DMS114 treated with DMSO at 0.1 percent for 48 hours (cell line): ENCODE measurements at regions not wholly inside any gene's neighbourhood (a gene's known extent, or its start where the extent isn't known, plus 50 kb on each side); places are given as distances from the start of the nearest gene placed in this dataset.

Experiments
- DNase-seq: peaks from one replicate; lab custom pipeline; 2025; ENCODE audit not compliant: unreplicated experiment; lab: John Stamatoyannopoulos, UW

DNA sequence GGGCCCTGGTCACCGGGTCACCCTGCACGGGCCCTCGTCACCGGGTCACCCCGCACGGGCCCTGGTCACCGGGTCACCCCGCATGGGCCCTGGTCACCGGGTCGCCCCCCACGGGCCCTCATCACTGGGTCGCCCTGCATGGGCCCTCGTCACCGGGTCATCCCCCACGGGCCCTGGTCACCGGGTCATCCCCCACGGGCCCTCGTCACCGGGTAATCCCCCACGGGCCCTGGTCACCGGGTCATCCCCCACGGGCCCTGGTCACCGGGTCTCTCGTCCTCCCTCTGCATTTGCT is 77.6 kb downstream of the RIPK4 start:
- DNase-seq = no peak

GRCh38 chr21:41687633-41688032 is 79.2 kb downstream of the RIPK4 start:
- no peak for DNase-seq

DNA sequence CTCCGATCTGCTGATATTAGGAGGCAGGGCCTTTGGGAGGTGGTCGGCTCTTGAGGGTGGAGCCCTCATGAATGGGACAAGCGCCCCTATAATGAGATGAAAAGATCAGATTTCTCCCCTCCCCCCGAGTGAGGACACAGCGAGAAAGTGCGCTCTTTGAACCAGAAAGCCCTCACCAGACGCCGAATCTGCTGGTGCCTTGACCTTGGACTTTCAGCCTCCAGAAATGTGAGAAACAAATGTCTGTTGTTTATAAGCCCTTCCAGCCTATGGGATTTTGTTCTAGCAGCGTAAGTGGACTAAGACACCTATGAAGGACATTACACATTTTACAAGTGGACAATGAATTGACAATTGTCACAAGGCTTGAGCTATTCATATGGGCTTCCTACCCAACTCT is 80.2 kb downstream of the RIPK4 start:
- no peak for DNase-seq

DNA sequence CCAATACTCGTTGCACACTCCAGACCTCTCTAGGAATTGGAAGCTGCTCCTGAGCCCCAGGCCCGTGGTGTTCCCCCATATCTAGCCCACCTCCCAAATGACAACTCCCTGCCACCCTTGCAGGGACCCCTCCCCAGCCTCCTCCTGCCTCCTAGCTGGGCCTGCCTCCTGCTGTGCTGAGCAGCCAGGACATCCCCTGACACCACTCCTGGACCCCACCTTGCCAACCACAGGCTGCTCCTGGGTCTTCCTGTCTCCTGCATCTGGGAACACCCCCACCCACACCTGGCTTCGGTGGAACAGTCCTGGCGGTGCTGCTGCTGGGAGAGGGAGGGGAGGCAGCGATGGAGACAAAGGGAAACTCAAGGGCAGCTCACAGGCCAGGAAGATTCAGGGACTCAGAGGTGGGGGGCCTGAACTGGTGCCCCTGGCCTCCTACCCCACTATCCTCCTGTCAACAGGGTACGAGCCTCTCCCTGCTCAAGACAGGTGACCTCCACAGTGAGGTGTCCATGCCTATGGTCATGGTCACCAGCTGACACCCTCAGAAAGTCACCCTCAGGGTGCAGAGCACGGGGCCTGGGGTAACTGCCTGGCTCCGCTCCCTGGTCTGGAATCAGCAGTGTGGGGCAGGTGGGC is 81.2 kb downstream of the RIPK4 start:
- no peak for DNase-seq

DNA sequence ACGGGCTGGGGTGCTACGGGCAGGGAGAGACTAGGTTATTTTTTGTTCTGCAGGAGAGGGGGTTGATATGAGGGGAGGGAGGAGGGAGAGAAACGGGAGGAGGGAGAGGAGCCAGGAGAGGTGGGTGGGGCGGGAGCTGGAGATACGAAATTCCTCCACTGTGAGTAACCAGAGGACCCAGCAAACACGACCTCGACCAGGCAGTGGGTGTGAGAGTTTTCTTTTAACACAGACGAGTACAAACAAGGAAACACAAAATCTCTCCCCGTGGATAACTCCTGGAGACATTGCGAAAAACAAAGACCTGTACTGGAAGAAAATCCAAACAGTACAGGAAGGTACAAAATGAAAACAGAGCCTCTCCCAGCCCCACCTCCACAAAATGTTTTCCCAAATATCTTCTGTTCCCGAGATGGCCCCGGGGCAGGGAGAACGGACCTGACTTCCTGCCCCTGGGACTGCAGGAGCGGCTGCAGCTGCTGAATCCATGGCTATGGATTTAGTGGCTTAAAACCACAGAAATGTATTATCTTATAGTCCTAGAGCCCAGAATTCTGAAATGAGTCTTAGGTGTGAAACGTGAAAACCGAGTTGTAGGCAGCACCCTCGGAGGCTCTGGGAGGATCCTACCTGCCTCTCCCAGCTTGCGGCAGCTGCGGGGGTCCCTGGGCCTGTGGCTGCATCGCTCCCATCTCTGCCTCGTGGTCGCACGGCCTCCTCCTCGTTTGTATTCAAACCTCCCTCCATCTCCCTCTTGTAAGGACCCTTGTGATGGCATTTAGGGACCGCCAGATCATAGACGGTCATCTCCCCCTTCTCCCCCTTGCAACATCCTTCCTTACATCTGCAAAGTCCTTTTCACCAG is 82.2 kb downstream of the RIPK4 start:
- no peak for DNase-seq

GRCh38 chr21:41683815-41684214 is 83.0 kb downstream of the RIPK4 start:
- no peak for DNase-seq

DNA sequence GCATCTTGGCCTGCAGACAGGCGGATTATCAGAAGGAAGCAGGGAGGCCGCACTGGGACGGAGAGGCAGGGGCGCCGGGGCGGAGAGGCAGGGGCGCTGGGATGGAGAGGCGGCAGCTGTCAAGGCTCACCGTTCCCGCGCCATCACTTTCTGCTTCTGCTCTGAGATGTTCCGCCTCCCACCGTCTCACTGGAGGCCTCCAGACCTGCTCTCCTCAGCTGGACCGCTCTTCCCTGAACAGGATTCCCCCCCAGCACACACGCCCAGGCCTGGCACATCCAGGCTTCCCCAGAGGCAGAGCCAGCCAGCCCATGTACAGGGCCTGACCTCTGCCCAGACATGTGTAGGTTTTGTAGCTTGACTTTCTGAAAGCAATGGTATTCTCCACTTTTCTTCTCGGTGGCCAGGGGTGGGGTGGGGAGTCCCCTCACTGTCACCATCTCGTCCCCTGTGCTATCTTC is 84.1 kb downstream of the RIPK4 start:
- DNase-seq = no peak

- DNase-seq = no peak
Observed at GRCh38 chr21:41681939-41682718, 84.7 kb downstream of the RIPK4 start.

GRCh38 chr21:41681348-41681801 is 85.5 kb downstream of the RIPK4 start:
- no peak for DNase-seq

DNA sequence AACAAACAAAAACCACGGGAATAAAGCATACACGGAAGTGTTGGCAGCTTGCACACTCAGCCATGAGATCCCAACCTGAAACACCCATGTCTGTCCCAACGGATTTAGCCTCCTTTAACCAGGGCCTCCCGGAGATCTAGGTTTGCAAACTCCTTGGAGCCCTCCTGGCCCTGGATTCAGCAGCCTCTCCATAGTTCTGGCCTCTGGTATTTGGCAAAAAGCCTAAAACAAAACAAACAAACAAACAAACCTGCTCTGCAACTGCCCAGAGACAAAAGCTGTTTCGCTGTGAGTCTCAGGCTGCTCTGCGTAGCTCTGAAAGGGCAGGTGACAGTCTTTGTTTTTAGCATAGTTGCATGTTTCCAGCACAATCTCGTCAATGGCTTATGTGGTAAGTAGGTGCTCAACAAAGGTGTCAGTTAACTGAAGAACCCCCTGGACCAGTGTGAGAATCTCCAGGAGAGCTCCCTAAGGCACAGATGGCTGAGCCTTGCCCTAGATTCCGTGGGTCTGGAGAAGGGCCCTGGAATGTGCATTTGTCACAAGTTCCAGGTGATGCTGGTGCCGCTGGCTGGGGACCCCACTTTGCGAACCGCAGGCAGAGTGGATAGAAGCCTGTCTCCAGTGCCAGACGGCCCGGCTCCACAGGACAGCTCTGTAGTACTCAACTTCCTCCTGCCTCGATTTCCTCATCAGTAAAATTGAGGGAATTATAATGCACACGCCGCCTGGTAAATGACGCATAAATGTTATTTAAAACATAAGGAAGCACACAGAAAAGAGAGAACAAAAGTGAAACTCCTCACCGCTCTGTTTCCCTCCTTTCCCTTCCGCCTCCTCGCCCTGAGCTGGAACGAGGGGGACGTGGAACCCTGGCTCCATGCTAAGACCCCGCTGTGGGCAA is 86.2 kb downstream of the RIPK4 start:
- no peak for DNase-seq

- no peak for DNase-seq
Observed at GRCh38 chr21:41678924-41679318, 87.9 kb downstream of the RIPK4 start.

- no peak for DNase-seq
Observed at GRCh38 chr21:41678016-41678923, 88.6 kb downstream of the RIPK4 start.

- no peak for DNase-seq
Observed at GRCh38 chr21:41677671-41678015, 89.2 kb downstream of the RIPK4 start.

DNA sequence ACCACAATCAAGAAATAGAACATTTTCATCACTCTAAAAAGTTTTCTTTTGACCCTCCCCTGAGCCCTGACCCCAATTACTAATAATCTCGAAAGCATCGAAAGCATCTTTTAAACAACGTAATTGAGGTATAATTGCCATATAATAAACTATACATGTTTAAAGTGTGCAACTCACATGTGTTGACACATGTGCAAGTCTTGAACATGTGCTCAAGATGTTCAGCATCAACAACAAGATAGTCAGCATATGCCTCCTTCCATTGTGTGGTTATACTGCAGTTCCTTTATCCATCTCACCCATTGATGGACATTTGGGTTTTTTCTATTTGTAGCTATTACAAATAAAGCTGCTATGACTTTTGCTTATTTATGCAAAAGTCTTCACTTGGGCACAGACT is 90.7 kb downstream of the RIPK4 start:
- DNase-seq = no peak

- DNase-seq = no peak
Observed at GRCh38 chr21:41675574-41675973, 91.3 kb downstream of the RIPK4 start.

GRCh38 chr21:41674402-41674801 is 92.5 kb downstream of the RIPK4 start:
- no peak for DNase-seq

DNA sequence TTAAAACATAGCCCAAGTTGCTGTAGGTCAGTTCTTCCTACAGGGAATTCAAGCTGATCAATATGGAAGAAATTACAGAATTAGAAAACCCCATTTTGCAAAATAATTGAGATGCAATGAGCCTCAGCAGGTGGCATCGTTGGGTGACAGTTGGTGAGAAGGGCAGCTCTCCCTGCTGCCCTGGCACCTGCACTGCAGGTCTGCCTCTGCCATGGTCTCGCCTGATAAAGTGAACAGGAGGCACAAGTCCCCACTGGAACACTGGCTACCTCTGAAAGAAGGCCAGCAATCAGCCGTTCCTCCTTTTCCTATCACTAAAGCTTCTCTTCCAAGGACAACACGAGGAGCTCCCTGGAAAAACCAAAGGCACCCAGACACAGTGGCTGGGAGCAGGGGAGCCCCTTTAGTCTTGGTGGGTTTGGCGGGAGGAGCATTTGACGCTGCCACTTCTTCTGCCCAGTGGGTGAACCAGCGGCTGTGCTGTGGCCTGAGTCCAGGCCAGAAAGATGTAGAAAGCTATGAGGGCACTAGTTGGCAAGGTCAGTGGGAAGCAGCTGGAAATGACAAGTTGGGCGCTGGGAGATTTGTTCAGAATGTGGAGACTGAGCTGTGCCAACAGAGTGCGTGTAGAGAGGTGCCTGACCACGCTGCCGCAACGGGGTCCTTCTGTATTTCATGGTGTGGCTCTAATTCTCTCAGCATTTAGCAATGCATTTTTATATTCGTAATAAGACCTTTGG is 93.1 kb downstream of the RIPK4 start:
- DNase-seq = no peak

DNA sequence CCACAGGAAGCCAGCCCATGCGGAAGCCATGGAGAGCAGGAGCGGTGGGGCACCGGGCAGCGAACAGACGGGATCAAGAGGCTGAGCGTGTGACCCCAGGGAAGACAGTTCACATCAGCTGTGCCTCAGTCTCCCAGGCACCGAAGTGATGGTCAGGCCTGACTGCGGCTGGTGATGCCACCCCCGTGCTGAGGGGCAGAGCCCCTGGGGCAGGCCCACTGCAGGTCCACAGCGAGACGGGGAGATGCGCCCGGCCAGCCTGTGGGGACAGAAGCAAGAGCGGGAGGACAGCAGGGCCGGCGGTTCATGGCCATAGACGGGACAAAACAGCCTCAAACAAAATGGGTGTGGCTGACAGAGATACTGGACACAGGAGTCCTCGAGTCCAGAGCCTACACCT is 93.8 kb downstream of the RIPK4 start:
- no peak for DNase-seq

GRCh38 chr21:41672543-41672915 is 94.3 kb downstream of the RIPK4 start:
- DNase-seq = no peak
